Psoas muscle (tissue), 7 donors: ENCODE measurements at regions not wholly inside any gene's neighbourhood (a gene's known extent, or its start where the extent isn't known, plus 50 kb on each side); places are given as distances from the start of the nearest gene placed in this dataset.

ENCODE experiments used
- ATAC-seq, 4 donors: fragments of 200-7000 bp; cut with Tn5 transposase; one replicate each; pipeline ENCODE4 v1.9.1; 2020; ENCODE audit warnings: moderate library complexity in 3 of 4, mild to moderate bottlenecking in 2 of 4
- DNase-seq, 2 donors: peaks; one replicate each; pipeline ENCODE4 v3.0.0-alpha.2; 2020
- H3K27ac ChIP-seq: fragments of 200-600 bp; one replicate; pipeline ENCODE4 v1.8.0; 2022
- H3K27me3 ChIP-seq, 3 donors: fragments of 200-600 bp in 1 of 3; one replicate each; pipeline versions ENCODE4 v1.6.1 to v1.8.0; 2013 to 2022; ENCODE audit warnings: low read length in 2 of 3, mild to moderate bottlenecking in 2 of 3, moderate library complexity in 1 of 3; ENCODE audit not compliant: insufficient read depth in 3 of 3
- H3K36me3 ChIP-seq, 2 donors: fragments of 200-600 bp in 1 of 2; one replicate each; pipeline versions ENCODE4 v1.6.1 to v1.8.0; 2013 to 2022; ENCODE audit warnings: low read depth in 1 of 2, mild to moderate bottlenecking in 1 of 2, moderate library complexity in 1 of 2; ENCODE audit not compliant: insufficient read depth in 1 of 2
- H3K4me1 ChIP-seq: fragments of 200-600 bp; one replicate; pipeline ENCODE4 v1.8.0; 2022
- H3K4me3 ChIP-seq: fragments of 200-600 bp; one replicate; pipeline ENCODE4 v1.8.0; 2022; ENCODE audit warnings: mild to moderate bottlenecking
- H3K9me3 ChIP-seq: fragments of 200-600 bp; one replicate; pipeline ENCODE4 v1.8.0; 2022
- WGBS, 3 donors: extraction: QIAGEN DNeasy Blood & Tissue Kit; methylation state at CpG; one replicate each; pipeline versions ENCODE4 v1.1.6 to v1.1.7; 2013; 5-methylcytosine and 5-hydroxymethylcytosine counted together
- intact Hi-C, 2 donors: fragments of 100-400 bp; cut with DNase I; formaldehyde crosslinking; loops; one replicate each; pipeline versions ENCODE4 v1.11.0 to v1.14.2; 2022
- TF ChIP-seq, protein P1 (sequence below): fragments of 200-600 bp; IDR thresholded peaks from one replicate; pipeline ENCODE4 v1.8.0; 2022; ENCODE audit warnings: antibody characterized with exemption
- donor health status: healthy with polysubstance abuse.
- donor health status: DM: no; HTN: no; CAD: no; lungs with moderate emphysema.
- donor health status: Bipolar disorder and iron deficiency.
- donor health status: healthy.
- donor health status: DM: yes; HTN: yes; CAD: no.
- donor health status: DM: no; HTN: no; CAD: no.
- donor health status: DM: yes; HTN: yes; CAD: no.

GRCh38 chr1:221944247-221944870 lies 202.5 kb upstream of the DUSP10 start:
- Histone ChIP-seq H3K4me1 (no peaks in the 10 kb centered on the region), H3K9me3 (peaks cover 4% of the 10 kb centered on the region), H3K27me3 (no peaks in the 10 kb centered on the region), H3K27ac (no peak overlapping the region), H3K36me3 (no peaks in the 10 kb centered on the region), H3K4me3 (no peak overlapping the region)
- no peak for ATAC-seq
- WGBS, 3 donors, result 69 to 74% (median 71%) methylated on average over 3 of the region's 3 CpGs
- no peak for DNase-seq
- TF ChIP-seq, protein P1, sequence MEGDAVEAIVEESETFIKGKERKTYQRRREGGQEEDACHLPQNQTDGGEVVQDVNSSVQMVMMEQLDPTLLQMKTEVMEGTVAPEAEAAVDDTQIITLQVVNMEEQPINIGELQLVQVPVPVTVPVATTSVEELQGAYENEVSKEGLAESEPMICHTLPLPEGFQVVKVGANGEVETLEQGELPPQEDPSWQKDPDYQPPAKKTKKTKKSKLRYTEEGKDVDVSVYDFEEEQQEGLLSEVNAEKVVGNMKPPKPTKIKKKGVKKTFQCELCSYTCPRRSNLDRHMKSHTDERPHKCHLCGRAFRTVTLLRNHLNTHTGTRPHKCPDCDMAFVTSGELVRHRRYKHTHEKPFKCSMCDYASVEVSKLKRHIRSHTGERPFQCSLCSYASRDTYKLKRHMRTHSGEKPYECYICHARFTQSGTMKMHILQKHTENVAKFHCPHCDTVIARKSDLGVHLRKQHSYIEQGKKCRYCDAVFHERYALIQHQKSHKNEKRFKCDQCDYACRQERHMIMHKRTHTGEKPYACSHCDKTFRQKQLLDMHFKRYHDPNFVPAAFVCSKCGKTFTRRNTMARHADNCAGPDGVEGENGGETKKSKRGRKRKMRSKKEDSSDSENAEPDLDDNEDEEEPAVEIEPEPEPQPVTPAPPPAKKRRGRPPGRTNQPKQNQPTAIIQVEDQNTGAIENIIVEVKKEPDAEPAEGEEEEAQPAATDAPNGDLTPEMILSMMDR, result no peak
- intact Hi-C loops, result no loop called here

DNA sequence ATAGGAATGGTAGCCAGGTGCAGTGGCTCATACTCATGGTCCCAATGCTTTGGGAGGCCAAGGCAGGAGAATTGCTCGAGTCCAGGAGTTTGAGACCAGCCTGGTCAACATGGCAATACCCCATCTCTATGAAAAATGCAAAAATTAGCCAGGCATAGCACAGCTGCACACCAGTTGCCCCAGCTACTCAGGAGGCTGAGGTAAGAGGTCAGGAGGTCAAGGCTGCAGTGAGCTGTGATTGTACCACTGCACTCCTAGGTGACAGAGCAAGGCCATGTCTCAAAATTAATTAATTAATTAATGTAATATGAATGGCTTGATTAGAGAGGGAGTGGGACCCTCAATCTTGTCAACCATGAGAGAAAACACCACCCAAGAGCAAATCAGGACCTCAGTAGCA lies 198.7 kb upstream of the DUSP10 start:
- Histone ChIP-seq H3K4me3 (no peak overlapping the region), H3K27me3 (no peaks in the 10 kb centered on the region), H3K36me3 (no peaks in the 10 kb centered on the region), H3K27ac (no peak overlapping the region), H3K9me3 (peaks cover 4% of the 10 kb centered on the region), H3K4me1 (no peaks in the 10 kb centered on the region)
- intact Hi-C loops, result no loop called here
- TF ChIP-seq, protein P1, result no peak
- 49 to 77% (median 66%) methylated on average over 1 of the region's 1 CpG for WGBS, 3 donors
- ATAC-seq, result no peak
- no peak for DNase-seq

DNA sequence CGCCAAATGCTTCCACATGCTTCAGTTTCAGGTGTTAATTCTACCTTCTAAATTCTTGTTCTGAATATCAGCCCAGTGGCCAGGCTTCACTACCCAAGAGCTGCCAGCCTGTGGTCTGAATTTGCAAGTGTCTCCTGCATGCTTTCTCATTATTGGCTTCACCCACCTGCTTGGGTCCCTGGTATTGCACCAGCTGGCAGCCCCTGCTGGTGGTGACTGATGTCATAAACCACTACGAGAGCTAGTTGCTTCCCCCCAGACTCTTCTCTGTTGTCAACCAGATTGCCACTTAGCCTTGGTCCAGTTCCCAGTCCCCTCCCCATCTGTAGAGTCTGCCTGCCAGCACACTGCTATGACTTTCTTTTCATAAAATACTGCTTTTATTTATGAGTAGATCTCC lies 197.7 kb upstream of the DUSP10 start:
- TF ChIP-seq, protein P1, result no peak
- intact Hi-C loops, result no loop called here
- Histone ChIP-seq H3K4me3 (no peak overlapping the region), H3K27me3 (no peaks in the 10 kb centered on the region), H3K36me3 (no peaks in the 10 kb centered on the region), H3K9me3 (peaks cover 4% of the 10 kb centered on the region), H3K4me1 (no peaks in the 10 kb centered on the region), H3K27ac (no peak overlapping the region)
- no peak for DNase-seq
- WGBS, 3 donors, result 44 to 51% (median 51%) methylated on average over 2 of the region's 2 CpGs
- no peak for ATAC-seq

GRCh38 chr1:221937155-221937953 lies 195.5 kb upstream of the DUSP10 start:
- 73 to 85% (median 77%) methylated on average over 9 of the region's 9 CpGs for WGBS, 3 donors
- H3K9me3 ChIP-seq, result no peaks in the 10 kb centered on the region
- TF ChIP-seq, protein P1, result no peak
- DNase-seq, result no peak
- ATAC-seq, result no peak
- no peak overlapping the region for H3K4me3 ChIP-seq
- intact Hi-C loops, result no loop called here
- no peaks in the 10 kb centered on the region for H3K36me3 ChIP-seq
- no peaks in the 10 kb centered on the region for H3K27me3 ChIP-seq
- H3K4me1 ChIP-seq, result no peaks in the 10 kb centered on the region
- H3K27ac ChIP-seq, result no peak overlapping the region
